GM21737 (cell line): ENCODE measurements at regions not wholly inside any gene's neighbourhood (a gene's known extent, or its start where the extent isn't known, plus 50 kb on each side); places are given as distances from the start of the nearest gene placed in this dataset.
"Not testable (repeated sequence)": the region's sequence is repeated elsewhere in the genome, so short reads cannot be mapped to it uniquely, and the experiment has no call there.

ENCODE experiments used
- ATAC-seq: cut with Tn5 transposase; IDR thresholded peaks from one replicate; pipeline ENCODE4 v1.9.1; 2021; ENCODE audit warnings: mild to moderate bottlenecking, moderate library complexity; ENCODE audit not compliant: unreplicated experiment

DNA sequence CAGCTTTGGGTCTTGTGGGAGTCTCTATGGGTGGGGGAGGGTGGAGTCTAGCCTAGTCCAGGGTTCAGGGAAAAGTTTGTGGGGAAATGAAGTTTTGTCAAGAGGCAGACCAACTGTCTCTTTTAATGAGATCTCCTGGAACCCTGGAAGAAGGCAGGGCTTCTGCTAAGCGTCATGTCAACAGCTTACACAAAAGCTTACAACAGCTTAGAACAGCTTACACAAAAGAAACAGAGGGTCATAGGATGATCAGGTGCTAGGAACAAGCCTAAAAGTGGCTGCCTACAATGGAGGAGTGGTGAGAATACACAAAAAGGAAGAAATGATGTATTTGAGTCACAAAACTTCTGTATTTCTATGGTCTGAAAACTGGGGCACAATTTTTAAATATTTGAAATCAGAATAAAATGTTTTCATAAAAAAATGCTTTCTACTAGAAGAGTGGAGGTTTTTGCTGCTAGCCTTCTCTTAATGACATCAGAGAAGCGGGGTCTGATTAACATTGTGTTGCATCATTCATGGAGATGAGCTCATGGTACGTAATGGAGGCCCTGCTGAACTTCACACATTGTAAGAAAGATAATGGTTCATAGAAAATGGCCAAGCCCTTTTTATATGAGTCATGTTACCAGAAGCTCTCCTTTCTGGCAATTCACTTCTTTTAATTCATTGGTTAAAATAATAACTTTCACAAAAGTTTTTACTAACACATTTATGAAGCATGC, 351.0 kb downstream of the PIK3C3 start:
- ATAC-seq: no peak

GRCh38 chr18:42306594-42306980, 351.6 kb downstream of the PIK3C3 start:
- ATAC-seq: no peak

- ATAC-seq: no peak
Measured at GRCh38 chr18:42310956-42311355, 355.9 kb downstream of the PIK3C3 start.

GRCh38 chr18:42326752-42327151, 371.7 kb downstream of the PIK3C3 start:
- no peak for ATAC-seq

GRCh38 chr18:42328931-42329330, 373.9 kb downstream of the PIK3C3 start:
- ATAC-seq: no peak

DNA sequence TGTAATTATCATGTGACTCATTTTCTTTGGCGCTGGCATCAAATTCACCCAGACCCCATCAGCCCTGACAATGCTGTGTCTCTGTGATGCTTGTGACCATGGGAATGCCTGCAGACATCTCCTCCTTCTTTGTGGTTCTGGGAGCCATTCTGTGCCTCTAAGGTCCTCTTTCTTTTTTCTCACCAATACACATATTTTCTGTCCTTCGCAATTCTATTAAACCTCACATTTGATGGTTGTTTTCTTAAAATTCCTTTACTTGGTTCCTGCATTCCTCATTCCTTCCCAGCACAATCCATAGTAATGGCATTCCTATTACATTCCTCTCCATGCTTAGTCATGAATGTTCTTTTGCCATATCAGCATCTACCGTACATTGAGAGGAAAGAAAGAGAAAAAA, 375.3 kb downstream of the PIK3C3 start:
- no peak for ATAC-seq

DNA sequence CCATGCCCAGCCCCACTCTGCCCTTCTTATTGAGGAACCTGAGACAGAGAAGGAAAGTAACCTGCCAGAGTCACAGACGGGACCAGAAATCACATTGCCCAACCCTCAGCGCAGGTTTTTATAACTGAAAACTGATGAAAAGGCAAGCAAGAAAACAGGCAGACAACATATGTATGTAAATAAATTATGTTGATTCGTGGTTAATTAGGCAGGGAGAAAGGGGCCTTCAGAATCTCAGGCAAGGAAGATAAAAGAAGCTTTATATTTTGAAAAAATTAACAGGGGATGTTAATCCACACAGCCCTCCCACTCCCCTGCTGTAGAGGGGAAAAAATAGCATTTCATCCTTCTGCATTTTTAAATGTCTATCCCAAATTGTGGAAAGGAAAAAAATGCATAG, 378.5 kb downstream of the PIK3C3 start:
- ATAC-seq: no peak

- no peak for ATAC-seq
Measured at GRCh38 chr18:42334931-42335330, 379.9 kb downstream of the PIK3C3 start.

DNA sequence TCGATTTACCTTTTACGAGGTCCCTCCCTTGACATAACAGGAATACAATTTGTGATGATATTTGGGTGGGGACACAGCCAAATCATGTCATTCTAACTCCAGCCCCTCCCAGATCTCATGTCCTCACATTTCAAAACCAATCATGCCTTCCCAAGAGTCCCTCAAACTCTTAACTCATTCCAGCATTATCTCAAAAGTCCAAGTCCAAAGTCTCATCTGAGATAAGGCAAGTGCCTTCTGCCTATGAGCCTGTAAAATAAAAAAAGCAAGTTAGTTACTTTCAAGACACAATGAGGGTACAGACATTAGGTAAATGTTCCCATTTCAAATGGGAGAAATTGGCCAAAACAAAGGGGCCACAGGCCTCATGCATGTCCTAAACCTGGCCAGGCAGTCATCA, 381.1 kb downstream of the PIK3C3 start:
- ATAC-seq: no peak

GRCh38 chr18:42337337-42337736, 382.3 kb downstream of the PIK3C3 start:
- ATAC-seq: not testable (repeated sequence)

DNA sequence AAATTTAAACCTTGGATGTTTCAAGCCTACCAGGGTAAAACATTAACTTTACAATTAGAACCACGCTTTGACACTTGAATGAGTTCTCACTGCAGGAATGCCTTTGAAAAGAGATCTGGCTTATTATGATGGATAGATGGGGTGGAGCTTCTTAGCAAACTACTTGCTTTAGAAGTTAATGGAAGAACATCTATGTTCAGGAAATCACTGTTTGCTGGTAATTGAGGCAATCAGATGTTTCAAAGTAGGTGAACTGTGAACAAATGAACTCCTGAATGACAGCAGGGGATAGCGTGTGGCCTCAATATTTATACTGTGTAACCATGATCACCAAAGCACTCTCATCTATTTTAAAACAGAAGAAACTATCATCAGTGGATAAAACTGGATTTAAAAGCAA, 383.6 kb downstream of the PIK3C3 start:
- ATAC-seq: no peak

DNA sequence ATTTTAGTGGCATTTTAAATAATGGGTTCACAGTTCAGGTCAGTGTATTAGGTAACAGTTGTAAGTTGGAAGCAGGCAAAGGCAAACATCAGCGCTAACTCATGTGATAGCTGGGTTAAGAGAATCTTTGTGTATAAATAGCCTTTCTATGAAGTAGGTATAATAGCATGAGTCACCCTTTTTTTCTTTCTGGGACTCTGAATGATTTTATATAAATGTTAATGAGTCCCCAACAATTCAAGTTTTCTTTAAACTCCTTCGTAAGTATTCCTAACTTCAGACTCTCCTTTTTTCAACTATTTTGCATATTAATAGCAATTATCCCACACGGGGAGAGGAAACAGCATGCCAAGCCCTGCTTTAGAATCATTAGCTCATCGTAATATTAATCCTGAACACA, 384.3 kb downstream of the PIK3C3 start:
- no peak for ATAC-seq

DNA sequence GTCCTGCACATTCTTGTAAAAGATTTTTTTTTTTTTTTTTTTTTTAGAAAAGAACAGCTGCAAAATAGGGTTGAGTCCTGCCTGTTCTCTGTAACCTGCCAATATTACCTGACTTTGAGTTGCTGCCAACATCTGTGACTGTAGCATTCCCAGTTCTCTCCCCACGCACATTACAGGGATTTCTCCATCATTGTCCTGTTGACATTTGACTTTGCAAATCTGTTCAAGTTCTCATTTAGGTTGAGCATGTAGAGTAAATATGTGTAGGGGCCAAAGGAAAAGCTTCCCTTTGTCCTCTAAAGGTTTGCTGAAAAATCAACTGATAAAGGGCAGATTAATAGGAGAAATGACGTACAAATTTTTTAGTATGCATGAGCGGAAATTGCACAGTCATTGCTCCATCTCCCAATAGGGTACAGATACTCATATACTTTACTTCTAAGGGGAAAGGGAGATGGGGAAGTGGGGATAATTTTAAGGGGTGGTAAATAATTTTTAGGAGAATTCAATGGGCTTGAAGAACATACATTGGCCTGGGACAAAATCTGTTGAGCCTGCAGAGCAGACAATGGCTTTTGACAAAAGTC, 385.5 kb downstream of the PIK3C3 start:
- no peak for ATAC-seq

DNA sequence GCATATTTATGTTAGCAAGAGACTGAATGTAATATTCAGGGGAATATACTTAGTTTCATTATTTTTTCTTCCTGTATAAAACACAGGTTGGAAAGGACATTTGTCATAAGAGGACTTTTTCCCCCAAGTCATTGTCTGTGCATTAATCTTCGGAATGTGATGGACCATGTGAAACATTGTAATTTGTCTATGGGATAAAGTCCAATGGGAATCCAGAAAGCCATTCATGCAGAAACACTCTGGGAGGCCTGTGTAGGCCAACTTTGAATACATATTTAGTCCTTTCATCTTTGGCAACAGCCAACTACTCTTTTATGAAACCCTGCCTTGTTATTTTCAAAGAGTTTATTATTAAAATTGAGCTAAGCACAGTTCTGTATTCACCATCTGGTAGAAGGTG, 386.4 kb downstream of the PIK3C3 start:
- no peak for ATAC-seq

DNA sequence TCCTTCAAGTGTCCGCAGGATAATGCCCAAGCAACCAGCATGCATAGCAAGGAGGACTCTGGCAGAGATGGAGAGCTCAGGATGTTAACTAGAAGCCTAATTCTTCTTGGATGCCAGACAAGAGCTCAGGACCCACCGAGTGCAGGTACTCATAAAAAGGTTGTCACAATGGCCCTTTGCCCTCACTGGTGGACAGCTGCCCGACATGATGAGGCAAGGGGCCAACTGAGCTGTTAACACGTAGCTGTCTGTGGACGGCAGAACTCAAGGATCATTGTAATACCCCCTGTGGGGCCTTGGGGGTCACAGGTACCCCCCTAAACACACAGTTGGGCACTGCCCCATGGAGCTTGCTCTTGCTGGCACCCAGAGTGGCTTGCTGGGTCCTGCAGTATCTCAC, 393.7 kb downstream of the PIK3C3 start:
- no peak for ATAC-seq

DNA sequence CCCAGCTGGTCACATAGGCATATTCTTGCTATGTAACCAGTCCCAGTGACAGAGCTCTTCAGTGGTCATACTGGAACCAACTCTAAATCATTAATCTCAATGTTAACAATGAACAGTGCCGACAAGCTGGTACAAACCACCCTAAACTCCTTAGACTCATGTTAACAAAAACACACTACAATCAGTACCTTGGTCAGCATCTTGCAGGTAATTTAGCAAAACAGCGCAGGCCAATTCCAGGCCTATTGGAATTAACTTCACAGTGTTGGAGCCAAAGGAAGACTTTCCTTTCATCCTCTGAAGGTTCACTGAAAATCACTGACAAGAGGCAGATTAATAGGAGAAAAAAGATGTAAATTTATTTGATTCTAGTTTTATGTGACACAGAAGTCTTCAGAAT, 396.4 kb downstream of the PIK3C3 start:
- no peak for ATAC-seq

GRCh38 chr18:42360716-42361115, 405.7 kb downstream of the PIK3C3 start:
- ATAC-seq: no peak

GRCh38 chr18:42363446-42364441, 408.7 kb downstream of the PIK3C3 start:
- ATAC-seq: no peak

DNA sequence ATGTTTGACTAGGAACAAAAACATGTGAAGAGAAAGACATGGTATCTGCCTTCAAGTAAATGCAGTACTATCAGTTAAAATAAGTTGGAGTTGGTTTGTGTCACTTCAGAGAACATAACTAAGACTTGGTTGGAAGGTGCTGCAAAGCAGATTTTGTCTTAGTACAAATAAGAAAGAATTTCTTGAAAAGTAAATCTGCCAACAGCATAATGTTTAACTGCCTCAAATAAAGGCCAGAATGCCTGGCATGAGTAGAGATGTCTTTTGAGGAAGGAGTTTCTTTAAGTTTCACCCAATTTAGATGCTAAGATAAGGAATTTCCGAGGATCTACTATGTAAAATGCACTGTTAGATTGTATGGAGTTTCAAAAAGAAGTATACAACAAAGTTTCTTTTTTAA, 409.7 kb downstream of the PIK3C3 start:
- no peak for ATAC-seq

- ATAC-seq: no peak
Measured at GRCh38 chr18:42365591-42365990, 410.6 kb downstream of the PIK3C3 start.

DNA sequence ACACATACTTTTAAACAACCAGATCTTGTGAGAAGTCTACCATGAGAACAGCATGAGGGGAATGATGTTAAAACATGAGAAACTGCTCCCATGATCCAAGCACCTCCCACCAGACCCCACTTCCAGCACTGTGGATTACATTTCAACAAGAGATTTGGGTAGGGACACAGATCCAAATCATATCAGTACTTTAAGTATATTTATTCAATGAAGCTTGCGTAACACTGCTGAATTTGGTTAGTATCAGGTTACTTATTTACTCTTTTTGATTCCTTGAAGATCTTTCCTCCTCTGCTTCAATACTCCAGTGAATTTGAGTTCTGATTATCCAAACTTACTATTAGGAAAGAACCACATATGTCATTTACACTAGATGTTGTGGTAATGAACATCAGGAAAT, 418.6 kb downstream of the PIK3C3 start:
- ATAC-seq: no peak

GRCh38 chr18:42374961-42375360, 419.9 kb downstream of the PIK3C3 start:
- ATAC-seq: no peak
